Activated CD4-positive, alpha-beta T cell treated with anti-CD3 and anti-CD28 coated beads for 1 hour (primary cell): ENCODE measurements at regions not wholly inside any gene's neighbourhood (a gene's known extent, or its start where the extent isn't known, plus 50 kb on each side); places are given as distances from the start of the nearest gene placed in this dataset.

Experiments
- DNase-seq: peaks from one replicate; pipeline ENCODE4 v3.0.0-alpha.2; 2020

GRCh38 chr12:3987571-3987970 is 114.4 kb upstream of the PARP11 start:
- no peak for DNase-seq

- no peak for DNase-seq
Observed at GRCh38 chr12:3980504-3981272, 107.5 kb upstream of the PARP11 start.

- no peak for DNase-seq
Observed at GRCh38 chr12:3977621-3978020, 104.4 kb upstream of the PARP11 start.

- no peak for DNase-seq
Observed at GRCh38 chr12:3976351-3976938, 103.2 kb upstream of the PARP11 start.

GRCh38 chr12:3975652-3976051 is 102.5 kb upstream of the PARP11 start:
- DNase-seq: no peak

- no peak for DNase-seq
Observed at GRCh38 chr12:3974883-3975282, 101.7 kb upstream of the PARP11 start.

- no peak for DNase-seq
Observed at GRCh38 chr12:3973973-3974644, 100.9 kb upstream of the PARP11 start.

GRCh38 chr12:3973269-3973884 is 100.2 kb upstream of the PARP11 start:
- DNase-seq: no peak

- no peak for DNase-seq
Observed at GRCh38 chr12:3972576-3972975, 99.4 kb upstream of the PARP11 start.

GRCh38 chr12:3968523-3968922 is 95.3 kb upstream of the PARP11 start:
- DNase-seq: no peak

GRCh38 chr12:3967556-3968160 is 94.5 kb upstream of the PARP11 start:
- DNase-seq: no peak

GRCh38 chr12:3966376-3966775 is 93.2 kb upstream of the PARP11 start:
- no peak for DNase-seq

- no peak for DNase-seq
Observed at GRCh38 chr12:3965046-3965445, 91.8 kb upstream of the PARP11 start.

GRCh38 chr12:3964439-3964838 is 91.2 kb upstream of the PARP11 start:
- no peak for DNase-seq

GRCh38 chr12:3962631-3963483 is 89.7 kb upstream of the PARP11 start:
- peak; percentile 59 for DNase-seq

GRCh38 chr12:3961591-3961990 is 88.4 kb upstream of the PARP11 start:
- DNase-seq: no peak

GRCh38 chr12:3959799-3960560 is 86.8 kb upstream of the PARP11 start:
- no peak for DNase-seq

GRCh38 chr12:3958534-3958933 is 85.3 kb upstream of the PARP11 start:
- DNase-seq: no peak

- DNase-seq: no peak
Observed at GRCh38 chr12:3951380-3952135, 78.4 kb upstream of the PARP11 start.

- no peak for DNase-seq
Observed at GRCh38 chr12:3950714-3951320, 77.6 kb upstream of the PARP11 start.
